C1 segment of cervical spinal cord (tissue), 14 donors: ENCODE measurements at regions not wholly inside any gene's neighbourhood (a gene's known extent, or its start where the extent isn't known, plus 50 kb on each side); places are given as distances from the start of the nearest gene placed in this dataset.
"Not testable (repeated sequence)": the region's sequence is repeated elsewhere in the genome, so short reads cannot be mapped to it uniquely, and the experiment has no call there.

Experiments
- DNase-seq, 14 donors: peaks; one replicate each; lab custom pipeline; 2025; lab: John Stamatoyannopoulos, UW

DNA sequence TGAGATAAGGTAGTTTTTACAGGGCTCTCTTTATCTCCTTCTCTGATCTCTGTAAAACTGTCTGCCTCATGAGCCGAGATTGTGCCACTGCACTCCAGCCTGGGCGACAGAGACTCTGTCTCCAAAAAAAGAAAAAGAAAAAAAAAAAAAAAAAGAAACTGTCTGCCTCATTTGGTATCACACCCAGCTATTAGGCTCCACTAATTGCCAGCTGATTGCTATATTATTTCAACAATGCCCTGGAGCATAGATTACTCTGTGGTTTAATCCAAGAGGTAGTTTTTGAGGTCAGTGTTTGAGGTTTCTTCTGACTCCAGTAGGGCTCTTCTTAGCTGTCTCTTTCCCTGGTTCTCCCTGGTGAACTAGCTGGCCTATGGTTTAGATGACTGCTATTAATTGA lies 268.1 kb upstream of the PLPP4 start:
- no peak for DNase-seq

- no peak for DNase-seq
Observed at GRCh38 chr10:120195984-120196712, 260.9 kb upstream of the PLPP4 start.

- no peak for DNase-seq
Observed at GRCh38 chr10:120204877-120205276, 252.2 kb upstream of the PLPP4 start.

- no peak for DNase-seq
Observed at GRCh38 chr10:120205368-120206018, 251.5 kb upstream of the PLPP4 start.

- no peak for DNase-seq
Observed at GRCh38 chr10:120208488-120208887, 248.5 kb upstream of the PLPP4 start.

DNA sequence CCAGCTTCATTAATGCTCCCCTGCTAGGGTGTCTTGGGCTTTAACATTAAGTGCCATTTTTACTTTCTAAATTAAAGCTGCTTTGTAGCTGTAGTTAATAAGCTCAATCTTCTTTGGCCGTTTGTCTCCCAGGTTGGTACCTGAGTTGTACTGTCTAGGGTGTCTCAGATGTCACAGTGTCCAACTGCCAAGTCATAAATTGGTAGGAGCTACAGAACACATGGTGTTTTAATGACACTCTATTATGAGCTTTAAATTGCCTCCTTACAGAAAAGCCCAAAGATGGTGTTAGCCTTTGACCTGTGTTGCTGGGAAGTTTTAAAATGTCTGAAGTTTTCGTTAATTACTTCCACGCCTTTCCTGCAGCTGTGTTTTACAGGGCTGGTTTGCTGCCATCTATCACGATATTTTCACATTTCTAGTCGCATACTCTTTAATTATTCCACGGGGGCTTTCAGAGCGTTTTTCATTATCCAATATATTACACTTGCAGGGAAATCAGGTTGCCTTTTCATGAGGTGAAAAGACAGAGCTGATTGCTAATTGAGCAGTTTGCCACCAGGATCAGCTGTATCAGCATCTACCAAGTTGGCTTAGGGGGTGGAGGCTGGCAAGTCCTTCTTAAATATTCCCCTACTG lies 247.8 kb upstream of the PLPP4 start:
- no peak for DNase-seq

GRCh38 chr10:120212275-120212674 lies 244.8 kb upstream of the PLPP4 start:
- DNase-seq, result no peak

DNA sequence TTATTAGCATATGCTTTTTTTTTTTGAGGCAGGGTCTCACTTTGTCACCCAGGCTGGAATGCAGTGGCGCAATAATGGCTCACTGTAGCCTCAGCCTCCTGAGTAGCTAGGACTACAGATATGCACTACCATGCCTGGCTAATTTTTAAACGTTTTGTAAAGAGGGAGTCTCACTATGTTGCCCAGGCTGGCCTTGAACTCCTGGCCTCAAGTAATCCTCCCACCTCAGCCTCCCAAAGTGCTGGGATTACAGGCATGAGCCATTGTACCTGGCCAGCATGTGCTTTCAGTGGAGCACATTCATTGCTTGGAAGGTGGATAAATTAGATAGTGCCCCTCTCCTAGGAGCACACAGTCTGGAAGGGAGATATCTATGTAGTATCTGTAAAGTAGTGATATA lies 243.7 kb upstream of the PLPP4 start:
- DNase-seq, result not testable (repeated sequence)

DNA sequence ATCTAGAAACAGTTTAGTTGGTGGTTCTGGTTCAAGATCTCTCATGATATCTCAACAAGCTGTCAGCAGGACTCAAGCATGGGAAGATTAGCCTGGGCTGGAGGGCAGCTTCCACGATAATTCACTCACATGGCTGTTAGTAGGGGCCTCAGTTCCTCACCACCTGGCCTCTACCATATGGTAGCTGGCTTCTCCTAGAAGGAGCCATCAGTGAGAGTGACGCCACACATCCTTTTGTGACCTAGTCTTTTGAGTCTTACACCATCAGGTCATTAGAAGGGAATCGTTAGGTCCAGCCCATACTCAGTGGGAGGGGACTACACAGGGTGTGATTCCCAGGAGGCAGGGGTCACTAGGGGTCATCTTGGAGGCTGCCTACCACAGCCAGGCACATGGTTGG lies 239.3 kb upstream of the PLPP4 start:
- DNase-seq, result no peak

DNA sequence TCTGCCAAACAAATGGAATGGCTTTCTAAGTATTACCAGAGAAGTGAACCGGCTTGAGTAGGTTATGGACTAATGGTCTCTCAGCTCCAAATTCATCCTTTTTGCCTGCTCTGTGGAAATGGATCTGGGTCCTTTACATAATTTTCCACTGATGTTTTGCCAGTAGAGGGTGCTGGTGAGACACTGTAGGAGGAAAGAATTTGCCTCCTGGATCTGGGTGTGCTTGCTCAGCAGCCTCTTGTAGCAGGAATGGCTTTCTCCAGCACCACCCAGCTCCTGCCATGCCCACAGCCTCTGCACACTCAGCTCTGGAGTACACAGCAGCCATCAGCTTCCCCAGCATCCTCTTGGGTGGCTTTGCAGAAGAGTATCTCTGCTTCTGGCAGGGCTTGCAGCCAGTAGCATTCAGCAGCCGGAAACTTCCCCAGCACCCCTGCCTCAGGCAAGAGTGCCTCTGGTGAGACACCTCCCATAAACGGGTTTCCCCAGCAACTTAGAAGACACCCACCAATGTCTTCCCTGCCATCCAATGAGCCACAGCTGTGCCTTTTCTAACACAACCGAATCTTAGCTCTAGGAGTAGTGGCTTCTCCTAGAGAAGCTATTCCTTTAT lies 235.0 kb upstream of the PLPP4 start:
- DNase-seq, result no peak

DNA sequence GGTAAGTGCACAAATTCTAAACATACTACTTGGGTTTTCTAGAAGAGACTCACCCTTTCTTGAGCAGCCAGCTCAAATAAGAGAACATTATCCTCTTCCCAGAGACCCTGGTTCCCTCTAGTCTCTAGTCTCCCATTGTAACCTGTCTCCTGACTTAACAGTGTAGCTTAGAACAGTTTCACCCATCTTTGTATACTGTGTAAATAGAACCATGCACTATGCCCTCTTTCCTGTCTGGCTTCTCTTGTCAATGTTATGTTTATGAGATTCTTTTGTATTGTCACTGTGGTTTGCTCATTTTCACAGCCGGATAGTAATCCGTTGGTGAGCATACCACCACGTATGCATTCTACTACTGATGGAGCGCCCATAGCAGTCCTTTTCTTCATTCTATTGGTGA lies 227.4 kb upstream of the PLPP4 start:
- no peak for DNase-seq

DNA sequence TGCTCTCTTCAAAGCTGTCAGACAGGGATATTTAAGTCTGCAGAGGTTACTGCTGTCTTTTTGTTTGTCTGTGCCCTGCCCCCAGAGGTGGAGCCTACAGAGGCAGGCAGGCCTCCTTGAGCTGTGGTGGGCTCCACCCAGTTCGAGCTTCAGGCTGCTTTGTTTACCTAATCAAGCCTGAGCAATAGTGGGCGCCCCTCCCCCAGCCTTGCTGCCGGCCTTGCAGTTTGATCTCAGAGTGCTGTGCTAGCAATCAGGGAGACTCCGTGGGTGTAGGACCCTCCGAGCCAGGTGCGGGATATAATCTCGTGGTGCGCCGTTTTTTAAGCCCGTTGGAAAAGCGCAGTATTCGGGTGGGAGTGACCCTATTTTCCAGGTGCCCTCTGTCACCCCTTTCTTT lies 217.3 kb upstream of the PLPP4 start:
- DNase-seq, result not testable (repeated sequence)

DNA sequence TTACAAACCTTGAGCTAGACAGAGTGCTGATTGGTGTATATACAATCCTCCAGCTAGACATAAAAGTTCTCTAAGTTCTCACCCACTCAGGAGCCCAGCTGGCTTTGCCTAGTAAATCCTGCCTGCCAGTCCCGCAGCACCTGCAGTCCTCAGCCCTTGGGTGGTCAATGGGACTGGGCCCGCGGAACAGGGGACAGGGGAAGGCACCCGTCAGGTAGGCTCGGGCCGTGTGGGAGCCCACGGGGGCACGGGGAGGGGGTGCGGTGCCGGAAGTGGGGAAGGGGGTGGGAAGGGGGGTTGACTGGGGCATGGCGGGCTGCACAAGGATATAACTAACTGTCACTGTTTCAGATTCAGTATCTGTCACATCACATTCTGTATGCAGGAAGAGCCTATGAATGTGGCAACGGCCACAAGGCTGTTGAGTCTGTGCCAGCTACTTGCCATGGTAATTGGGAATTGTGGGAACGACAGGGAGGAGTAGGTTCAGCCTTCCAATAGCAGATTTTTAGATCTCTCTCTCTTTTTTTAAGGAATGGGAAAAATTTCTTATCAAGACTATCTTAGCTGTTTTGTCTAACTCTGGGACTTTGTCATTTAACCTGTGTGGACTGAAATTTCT lies 205.1 kb upstream of the PLPP4 start:
- no peak for DNase-seq

- no peak for DNase-seq
Observed at GRCh38 chr10:120253131-120253530, 203.9 kb upstream of the PLPP4 start.

DNA sequence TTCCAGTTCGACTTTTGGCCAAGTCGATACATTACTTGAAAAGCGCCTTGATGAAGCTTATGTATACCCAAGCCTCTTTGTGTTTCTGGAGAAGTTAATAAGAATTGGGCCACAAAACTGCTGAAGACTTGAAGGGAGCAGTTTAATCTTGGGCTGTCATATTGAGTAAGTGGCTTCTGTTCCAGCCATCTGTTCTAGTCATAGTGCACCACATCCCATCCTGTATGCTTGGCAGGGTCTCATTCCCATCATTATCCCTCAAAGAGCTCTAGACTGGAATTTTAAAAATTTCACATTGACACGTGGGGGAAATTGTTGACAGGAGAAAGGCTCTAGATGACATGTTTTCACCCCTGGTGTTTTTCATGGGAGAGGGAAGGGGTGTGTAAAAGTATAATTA lies 196.6 kb upstream of the PLPP4 start:
- peak in 1 of 14 donors; percentile 6 for DNase-seq

DNA sequence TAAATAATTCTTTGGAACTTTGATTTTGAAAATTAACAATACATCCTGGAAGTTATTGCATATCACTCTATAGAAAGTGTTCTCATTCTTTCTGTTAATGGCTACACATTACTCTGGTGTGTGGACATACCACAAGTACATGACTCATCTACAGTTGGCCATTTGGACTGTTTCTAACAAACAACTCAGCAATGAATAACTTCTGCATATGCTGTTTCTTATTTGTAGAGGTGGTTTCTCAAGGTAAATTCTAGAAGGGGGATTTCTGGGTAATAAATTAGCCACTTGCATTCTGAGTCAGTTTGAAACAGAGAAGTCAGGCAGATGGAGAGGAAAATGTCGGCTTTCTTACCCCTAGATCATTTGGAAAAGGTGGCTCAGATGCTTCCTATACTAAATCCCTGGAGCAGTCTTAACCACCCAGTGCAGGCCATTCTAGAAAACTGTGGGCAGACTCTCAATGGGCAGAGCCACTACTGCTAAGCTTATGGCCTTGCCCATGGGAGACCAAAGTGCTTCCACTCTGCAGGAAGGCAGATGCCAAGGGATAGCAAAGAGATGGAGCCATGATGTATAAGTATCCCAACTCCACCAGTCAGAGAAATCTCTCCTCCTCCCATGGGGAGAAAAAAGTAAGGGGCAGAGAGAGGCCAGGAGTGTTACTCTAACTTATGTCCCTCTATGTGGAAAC lies 194.0 kb upstream of the PLPP4 start:
- no peak for DNase-seq

- DNase-seq, result no peak
Observed at GRCh38 chr10:120266022-120266421, 191.0 kb upstream of the PLPP4 start.

DNA sequence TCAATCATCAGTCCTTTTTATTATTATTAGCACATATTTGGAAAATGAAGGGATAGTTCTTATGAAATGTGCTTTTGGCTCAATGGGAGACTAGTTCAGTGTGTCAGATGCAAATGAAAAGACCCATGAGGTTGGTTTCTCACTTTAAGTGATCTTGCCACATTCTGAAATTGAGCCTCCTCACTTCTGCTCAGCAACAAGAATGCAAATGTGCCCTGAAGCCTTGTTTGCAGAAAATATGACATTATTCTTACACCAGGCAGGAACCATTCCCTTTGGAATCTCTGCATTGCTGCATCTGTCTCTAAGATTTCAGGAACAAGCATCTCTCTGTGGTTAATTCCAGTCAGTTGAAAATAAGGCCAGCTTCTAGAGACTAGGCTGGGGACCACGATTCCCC lies 186.1 kb upstream of the PLPP4 start:
- DNase-seq, result no peak

DNA sequence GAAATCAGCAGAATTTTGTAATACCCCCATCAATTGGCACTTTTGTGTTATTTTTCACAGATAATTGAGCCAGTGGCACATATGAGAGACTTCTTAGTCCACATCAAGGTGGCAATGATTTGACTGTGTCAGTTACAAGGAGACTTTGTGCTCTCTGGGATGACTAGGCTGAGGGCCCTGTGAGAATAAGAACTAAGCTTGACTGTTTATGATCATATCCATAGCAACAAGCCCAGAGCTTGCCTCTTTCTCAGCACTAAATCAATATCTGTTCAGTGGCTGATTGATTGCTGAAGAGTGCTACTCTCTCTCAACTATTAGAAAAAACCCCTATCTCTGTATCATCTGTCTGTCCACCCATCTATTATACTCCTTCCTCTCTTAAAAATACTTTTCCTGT lies 185.3 kb upstream of the PLPP4 start:
- DNase-seq, result no peak

DNA sequence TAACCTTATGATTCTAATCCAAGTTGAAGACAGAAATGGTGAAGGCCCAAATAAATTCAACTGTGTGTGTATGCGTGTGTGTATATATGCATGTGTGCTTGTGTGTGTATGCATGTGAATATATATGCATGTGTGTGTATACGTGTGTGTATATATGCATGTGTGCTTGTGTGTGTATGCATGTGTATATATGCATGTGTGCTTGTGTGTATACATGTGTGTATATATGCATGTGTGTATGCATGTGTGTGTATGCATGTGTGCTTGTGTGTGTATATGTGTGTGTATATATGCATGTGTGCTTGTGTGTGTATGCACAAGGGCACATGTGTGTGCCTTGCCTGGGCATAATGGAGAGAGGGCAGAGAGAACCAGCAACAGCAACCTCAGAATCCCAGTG lies 184.7 kb upstream of the PLPP4 start:
- DNase-seq, result no peak

DNA sequence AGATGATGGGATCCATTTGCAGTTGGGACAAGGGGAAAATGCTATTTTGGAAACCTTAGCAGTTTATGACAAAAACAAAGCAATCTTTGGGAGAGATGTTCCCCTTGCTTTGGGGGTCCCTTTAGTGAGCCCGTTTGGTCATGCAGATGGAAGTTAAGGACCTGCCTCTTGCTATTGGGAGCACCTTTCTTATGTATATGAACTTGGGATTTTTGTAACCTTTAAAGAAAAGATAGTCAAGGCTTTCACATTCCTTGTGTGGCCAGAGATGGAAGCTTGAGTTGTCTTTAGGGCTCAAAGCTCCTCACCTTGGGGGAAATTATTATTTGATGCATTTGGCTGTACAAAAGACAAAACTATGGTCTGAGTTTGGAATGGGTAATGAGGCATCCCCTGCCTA lies 179.0 kb upstream of the PLPP4 start:
- DNase-seq, result no peak

DNA sequence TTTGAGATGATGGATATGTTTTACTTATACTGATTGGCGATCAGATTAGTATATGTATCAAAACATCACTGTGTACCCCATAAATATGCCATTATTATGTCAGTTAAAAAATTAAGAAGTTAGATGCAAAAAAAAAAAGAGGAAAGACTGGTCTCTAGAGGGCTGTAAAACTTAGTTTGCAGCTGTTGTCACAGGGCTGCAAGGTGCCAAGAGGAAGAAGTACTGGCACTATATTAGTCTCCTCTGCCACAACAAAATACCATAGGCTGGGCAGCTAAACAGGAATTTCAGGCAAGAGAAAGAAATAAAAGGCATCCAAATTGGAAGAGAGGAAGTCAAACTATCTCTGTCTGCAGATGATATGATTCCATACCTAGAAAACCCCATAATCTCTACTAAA lies 177.8 kb upstream of the PLPP4 start:
- no peak for DNase-seq
